WERI-Rb-1 (cell line): ENCODE measurements at regions not wholly inside any gene's neighbourhood (a gene's known extent, or its start where the extent isn't known, plus 50 kb on each side); places are given as distances from the start of the nearest gene placed in this dataset.

Experiments
- DNase-seq: peaks from one replicate; pipeline ENCODE4 v3.0.0-alpha.2; 2020
- H3K27ac ChIP-seq: fragments of 250-450 bp; sonication (Bioruptor Pico); 2 replicates; pipeline ENCODE4 v1.5.1; 2020; ENCODE audit warnings: mild to moderate bottlenecking, moderate library complexity
- H3K27me3 ChIP-seq: fragments of 250-450 bp; sonication (Bioruptor Pico); 2 replicates; pipeline ENCODE4 v1.5.1; 2021; ENCODE audit warnings: mild to moderate bottlenecking, low read depth, moderate library complexity; ENCODE audit not compliant: insufficient read depth, severe bottlenecking
- H3K36me3 ChIP-seq: fragments of 250-450 bp; sonication (Bioruptor Pico); 2 replicates; pipeline ENCODE4 v1.5.1; 2020; ENCODE audit warnings: mild to moderate bottlenecking, moderate library complexity
- H3K4me3 ChIP-seq: 2 replicates; pipeline ENCODE4 v1.5.1; 2011; ENCODE audit warnings: low read depth, mild to moderate bottlenecking, control low read depth, low read length
- H3K9me3 ChIP-seq: fragments of 250-450 bp; sonication (Bioruptor Pico); 2 replicates; pipeline ENCODE4 v1.5.1; 2021; ENCODE audit warnings: mild to moderate bottlenecking, moderate library complexity; ENCODE audit not compliant: severe bottlenecking
- TF ChIP-seq, protein P1 (sequence below): IDR thresholded peaks from 2 replicates; pipeline ENCODE4 v1.5.1; 2011; ENCODE audit warnings: low read depth, mild to moderate bottlenecking, control low read depth, inconsistent platforms, low read length

DNA sequence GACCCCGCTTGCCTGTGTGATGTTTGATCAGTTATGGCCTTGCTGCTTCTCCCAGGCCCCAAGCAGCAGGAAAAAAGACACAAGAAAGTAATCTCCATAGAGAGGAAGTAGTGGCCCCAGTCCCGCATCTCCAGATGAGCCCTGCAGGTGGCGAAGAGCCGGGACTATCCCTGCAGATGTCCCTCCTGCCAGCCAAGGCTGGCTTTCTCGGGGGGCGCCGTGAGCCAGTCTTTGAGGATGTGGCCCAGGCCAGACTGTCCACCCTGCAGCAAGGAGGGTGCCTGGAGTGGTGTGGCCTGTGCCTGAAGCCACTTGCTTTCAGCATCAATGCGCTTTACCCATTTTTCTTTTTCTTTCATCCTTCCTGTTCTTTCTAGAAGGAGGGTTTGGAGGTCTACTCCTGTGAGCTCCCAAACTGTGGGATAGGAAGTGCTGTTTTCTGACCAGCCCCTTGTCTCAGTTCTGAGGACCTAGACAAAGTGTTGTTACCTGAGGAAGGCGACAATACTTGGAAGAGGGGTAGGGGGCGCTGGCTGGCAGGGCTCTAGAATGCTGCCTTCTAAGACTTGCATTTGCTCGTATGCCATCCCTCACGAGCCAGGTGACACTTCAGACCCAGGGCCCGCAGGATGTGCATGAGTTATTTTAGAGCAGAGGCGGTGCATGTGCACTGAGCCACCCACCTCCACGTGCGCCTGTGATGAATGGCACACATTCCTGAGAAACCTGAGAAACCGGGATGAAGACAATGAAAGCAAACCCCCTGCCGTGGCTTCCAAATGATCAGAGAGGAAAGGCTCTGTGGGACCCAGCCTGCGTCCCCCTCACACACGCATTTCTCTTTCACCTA is 255.8 kb downstream of the FBXO15 start:
- H3K9me3 ChIP-seq, result no peaks in the 10 kb centered on the region
- DNase-seq, result peak; percentile 47
- TF ChIP-seq, protein P1, sequence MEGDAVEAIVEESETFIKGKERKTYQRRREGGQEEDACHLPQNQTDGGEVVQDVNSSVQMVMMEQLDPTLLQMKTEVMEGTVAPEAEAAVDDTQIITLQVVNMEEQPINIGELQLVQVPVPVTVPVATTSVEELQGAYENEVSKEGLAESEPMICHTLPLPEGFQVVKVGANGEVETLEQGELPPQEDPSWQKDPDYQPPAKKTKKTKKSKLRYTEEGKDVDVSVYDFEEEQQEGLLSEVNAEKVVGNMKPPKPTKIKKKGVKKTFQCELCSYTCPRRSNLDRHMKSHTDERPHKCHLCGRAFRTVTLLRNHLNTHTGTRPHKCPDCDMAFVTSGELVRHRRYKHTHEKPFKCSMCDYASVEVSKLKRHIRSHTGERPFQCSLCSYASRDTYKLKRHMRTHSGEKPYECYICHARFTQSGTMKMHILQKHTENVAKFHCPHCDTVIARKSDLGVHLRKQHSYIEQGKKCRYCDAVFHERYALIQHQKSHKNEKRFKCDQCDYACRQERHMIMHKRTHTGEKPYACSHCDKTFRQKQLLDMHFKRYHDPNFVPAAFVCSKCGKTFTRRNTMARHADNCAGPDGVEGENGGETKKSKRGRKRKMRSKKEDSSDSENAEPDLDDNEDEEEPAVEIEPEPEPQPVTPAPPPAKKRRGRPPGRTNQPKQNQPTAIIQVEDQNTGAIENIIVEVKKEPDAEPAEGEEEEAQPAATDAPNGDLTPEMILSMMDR, result peak; percentile 46
- H3K4me3 ChIP-seq, result no peak overlapping the region
- no peaks in the 10 kb centered on the region for H3K27me3 ChIP-seq
- no peak overlapping the region for H3K27ac ChIP-seq
- no peaks in the 10 kb centered on the region for H3K36me3 ChIP-seq

DNA sequence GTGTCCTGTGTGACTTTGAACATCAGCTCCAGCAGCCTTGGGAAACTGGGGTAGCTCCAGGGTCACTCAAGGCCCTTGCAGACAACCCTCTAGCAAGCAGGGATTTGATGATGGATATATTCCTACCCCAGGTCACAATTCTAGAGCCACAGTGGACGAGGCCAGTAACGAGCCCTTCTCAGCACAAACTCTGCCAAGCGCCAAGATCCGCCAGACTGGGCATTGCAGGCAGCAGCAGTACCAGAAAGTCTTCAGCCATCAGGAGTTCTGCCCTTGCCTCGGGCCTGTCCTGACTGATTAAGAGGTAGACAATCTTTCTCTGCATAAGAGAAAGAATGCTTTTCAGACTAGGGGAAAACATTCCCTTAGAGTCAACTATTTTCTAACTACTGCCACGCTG is 259.1 kb downstream of the FBXO15 start:
- H3K4me3 ChIP-seq, result no peak overlapping the region
- TF ChIP-seq, protein P1, result no peak
- DNase-seq, result no peak
- H3K36me3 ChIP-seq, result no peaks in the 10 kb centered on the region
- H3K27ac ChIP-seq, result no peak overlapping the region
- H3K9me3 ChIP-seq, result no peaks in the 10 kb centered on the region
- H3K27me3 ChIP-seq, result no peaks in the 10 kb centered on the region

DNA sequence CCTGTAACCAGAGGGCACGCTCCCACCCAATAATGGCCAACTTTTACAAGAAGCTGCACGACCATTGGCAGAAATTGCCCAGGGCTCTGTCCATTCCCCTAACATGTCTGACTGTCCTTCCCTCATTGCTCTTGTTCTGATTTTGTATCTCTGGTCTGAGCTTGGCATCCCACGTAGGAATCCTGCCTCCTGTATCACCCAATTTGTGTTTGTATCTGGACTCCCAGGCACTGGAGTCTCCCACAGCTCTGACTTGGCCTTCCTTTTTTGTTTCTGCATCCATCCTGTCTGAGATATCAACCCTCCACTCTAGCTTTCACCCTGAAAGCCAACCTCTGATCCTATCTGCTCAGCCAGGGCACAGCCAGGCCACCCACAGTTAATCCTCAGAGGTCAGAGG is 259.8 kb downstream of the FBXO15 start:
- Histone ChIP-seq H3K9me3 (no peaks in the 10 kb centered on the region), H3K27ac (no peak overlapping the region), H3K27me3 (no peaks in the 10 kb centered on the region), H3K4me3 (no peak overlapping the region), H3K36me3 (no peaks in the 10 kb centered on the region)
- TF ChIP-seq, protein P1, result no peak
- no peak for DNase-seq

DNA sequence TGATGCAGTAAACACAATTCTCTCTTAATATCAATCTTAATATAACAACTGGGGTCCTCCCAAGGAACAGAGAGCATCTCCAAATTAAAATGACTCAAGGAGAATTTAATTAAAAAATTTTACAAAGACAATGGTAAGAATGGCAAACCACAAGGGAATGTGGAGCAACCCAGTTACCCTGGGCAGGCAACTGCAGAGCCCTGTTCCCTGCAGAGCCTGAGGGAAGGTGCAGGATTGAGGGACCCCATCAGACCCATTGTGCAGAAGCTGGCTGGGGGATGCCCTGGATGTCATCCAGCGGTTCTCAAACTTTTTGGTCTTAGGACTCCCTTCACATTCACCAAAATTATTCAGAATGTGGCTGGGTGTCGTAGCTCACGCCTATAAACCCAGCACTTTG is 262.8 kb downstream of the FBXO15 start:
- Histone ChIP-seq H3K9me3 (no peaks in the 10 kb centered on the region), H3K27me3 (no peaks in the 10 kb centered on the region), H3K27ac (no peak overlapping the region), H3K36me3 (no peaks in the 10 kb centered on the region), H3K4me3 (no peak overlapping the region)
- TF ChIP-seq, protein P1, result no peak
- DNase-seq, result no peak

DNA sequence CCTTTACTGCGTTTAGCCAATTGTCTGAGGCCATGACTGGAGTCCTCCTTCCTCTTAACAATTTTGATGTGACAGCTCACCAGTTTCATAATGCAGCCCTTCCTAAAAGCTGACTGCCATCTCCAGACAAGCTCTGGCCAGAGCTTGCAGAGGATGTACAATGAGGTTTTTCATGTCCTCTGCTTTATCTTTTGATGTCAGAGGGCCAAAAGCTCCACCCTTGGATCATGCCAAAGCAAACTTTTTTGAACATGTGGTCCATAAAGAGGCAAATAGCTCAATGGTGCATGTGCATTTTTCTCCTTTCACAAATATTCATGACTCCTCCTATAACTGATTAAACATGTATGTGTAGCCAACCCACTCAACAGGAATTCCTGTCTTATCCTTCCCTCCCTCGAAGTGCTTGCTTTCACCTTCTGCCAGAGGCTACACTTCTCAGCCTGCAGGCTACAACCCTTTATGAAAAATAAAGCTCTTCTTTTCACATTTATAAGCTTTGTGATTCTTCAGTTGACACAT is 266.2 kb downstream of the FBXO15 start:
- Histone ChIP-seq H3K4me3 (no peak overlapping the region), H3K36me3 (no peaks in the 10 kb centered on the region), H3K9me3 (no peaks in the 10 kb centered on the region), H3K27me3 (no peaks in the 10 kb centered on the region), H3K27ac (no peak overlapping the region)
- DNase-seq, result no peak
- TF ChIP-seq, protein P1, result no peak
